HG02759 (cell line): ENCODE measurements at regions not wholly inside any gene's neighbourhood (a gene's known extent, or its start where the extent isn't known, plus 50 kb on each side); places are given as distances from the start of the nearest gene placed in this dataset.
"Not testable (repeated sequence)": the region's sequence is repeated elsewhere in the genome, so short reads cannot be mapped to it uniquely, and the experiment has no call there.

ENCODE experiments used
- ATAC-seq: cut with Tn5 transposase; IDR thresholded peaks from one replicate; pipeline ENCODE4 v1.9.1; 2021; ENCODE audit warnings: mild to moderate bottlenecking, moderate library complexity; ENCODE audit not compliant: unreplicated experiment

DNA sequence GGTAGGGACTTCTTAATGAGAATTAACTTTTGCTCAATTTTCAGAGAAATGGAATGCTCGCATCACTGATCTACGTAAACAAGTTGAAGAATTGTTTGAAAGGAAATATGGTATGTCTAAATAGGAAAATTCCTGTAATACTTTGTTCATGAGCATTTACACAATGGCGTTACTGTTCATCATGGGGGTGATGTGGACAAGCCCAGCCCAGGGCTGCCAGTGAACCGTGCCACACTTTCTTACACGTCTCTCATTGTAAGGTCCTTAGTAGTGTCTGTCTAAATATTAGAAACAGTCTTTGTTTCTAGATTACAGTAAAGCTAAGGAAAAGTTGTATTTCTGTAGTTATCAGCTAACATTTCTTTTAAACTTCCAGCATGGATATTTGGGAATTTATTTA, 91.0 kb upstream of the SPDYE9 start:
- not testable (repeated sequence) for ATAC-seq

DNA sequence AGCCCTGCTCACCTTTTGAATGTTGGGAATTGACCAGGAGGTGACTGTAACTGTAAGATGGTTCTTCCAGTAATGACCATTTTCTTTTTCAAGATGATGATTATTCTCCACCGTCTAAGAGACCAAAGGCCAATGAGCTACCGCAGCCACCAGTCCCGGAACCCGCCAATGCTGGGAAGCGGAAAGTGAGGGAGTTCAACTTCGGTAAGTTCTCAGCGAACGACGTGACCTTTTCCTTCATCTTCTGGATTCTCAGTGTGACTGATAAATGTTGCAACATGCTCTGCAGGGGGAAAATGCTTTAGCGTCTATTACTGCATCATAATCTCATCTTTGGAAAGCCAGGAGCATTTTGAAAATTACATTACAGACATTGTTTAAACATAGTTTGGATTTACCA, 89.5 kb upstream of the SPDYE9 start:
- not testable (repeated sequence) for ATAC-seq

DNA sequence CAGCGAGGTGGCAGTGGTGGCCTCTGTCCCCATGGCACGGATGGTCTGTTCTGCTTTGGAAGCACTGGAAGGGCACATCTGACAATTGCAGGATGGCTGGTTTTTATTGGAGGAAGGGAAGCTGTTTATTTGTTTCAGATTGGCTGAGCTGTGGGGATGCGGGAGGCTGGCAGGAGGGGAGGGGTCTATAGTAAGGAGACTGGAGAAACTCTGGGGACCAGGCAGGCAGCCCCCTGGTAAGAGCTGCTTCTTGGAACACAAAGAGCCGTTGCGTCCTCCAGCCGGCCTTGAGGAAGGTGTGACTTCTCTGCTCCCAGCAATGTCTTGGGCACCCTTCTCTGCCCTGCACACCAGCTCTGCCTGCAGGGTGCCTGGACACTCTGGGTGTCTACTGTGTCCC, 85.1 kb upstream of the SPDYE9 start:
- not testable (repeated sequence) for ATAC-seq

GRCh38 chr7:73170415-73170814, 84.6 kb upstream of the SPDYE9 start:
- ATAC-seq, result not testable (repeated sequence)

GRCh38 chr7:73166152-73166551, 80.3 kb upstream of the SPDYE9 start:
- not testable (repeated sequence) for ATAC-seq

DNA sequence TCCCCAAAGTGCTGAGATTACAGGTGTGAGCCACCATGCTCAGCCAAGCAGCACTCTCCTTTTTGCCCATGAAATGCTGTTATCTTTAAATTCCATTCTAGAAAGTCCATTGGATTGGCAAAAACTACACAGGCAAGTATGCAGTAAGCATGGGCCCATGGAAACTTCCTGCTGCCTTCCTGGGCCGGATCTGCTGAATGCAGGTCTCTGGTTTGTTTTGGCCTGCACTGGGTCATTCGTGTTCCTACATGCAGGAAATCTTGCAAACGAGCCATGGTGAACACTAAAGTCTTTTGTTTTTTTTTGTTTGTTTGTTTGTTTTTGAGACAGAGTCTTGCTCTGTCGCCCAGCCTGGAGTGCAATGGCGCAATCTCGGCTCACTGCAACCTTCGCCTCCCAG, 76.8 kb upstream of the SPDYE9 start:
- not testable (repeated sequence) for ATAC-seq

- ATAC-seq, result not testable (repeated sequence)
Observed at GRCh38 chr7:73161727-73162126, 75.9 kb upstream of the SPDYE9 start.

GRCh38 chr7:73157169-73157661, 71.4 kb upstream of the SPDYE9 start:
- not testable (repeated sequence) for ATAC-seq

DNA sequence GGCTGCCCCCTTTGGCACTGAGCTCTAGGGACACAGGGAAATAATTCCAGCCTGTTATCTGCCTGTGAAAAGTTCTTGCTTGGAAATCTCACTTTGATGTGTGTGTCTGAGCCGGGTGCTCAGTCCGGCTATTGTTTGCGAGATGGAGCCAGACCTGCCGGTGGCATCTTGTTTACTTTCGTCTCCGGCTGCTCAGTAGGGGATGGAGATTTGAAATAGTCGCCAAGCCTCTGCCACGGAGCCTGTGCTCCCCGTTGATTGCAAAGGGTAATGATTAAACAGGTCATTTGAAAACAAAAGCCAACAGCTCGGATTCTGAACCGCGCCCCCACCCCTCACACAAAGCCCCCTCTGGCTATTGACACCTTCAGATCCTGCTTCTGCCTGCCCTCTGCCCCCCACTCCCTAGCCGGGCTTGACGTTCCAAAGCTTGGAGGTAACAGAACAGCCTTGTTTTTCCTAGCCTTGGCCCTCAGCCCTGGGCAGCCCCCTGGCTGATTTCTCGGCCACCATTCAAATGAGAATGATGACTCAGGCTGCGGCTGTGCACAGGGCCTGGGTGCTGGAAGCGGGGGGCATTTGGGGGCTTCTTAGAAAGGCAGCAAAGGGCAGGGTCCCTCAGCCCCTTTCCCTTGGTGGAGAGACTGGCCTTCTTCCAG, 70.8 kb upstream of the SPDYE9 start:
- not testable (repeated sequence) for ATAC-seq

- peak; percentile 94 for ATAC-seq
Observed at GRCh38 chr7:73154586-73155038, 68.8 kb upstream of the SPDYE9 start.

- ATAC-seq, result not testable (repeated sequence)
Observed at GRCh38 chr7:73153921-73154585, 68.2 kb upstream of the SPDYE9 start.

DNA sequence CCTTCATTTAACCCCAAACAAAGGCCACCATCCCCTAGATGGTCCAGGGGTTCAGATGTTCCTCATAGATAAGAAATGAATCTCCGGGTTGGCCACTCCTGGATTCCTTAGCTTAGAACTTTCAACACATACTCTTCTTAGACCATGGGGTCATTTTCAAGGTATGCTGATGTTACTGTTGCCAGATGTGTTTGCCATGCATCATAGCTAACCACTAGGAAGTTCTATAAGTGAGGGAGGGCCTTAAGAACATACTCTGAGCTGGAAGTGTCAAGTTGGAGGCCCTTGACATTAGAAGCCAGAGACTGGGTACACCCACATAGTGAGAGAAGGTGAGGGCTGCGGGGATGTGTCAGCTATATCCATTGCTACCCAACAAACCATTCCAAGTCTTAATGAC, 62.7 kb upstream of the SPDYE9 start:
- not testable (repeated sequence) for ATAC-seq

- ATAC-seq, result not testable (repeated sequence)
Observed at GRCh38 chr7:73147681-73148080, 61.8 kb upstream of the SPDYE9 start.

DNA sequence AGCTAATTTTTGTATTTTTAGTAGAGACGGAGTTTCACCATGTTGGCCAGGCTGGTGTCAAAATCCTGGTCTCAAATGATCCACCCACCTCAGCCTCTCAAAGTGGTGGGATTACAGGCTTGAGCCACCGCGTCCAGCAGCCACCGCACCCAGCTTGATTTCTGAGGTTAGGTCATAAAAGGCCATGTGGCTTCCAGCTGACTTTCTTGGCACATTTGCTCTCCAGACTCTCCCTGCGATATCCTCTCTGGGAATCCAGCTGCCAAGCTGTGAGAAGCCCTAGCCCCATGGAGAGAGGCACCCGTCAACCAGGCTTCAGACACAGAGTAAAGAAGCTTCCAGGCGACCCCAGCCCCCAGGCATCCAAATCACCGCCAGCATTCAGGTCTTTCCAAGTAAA, 58.2 kb upstream of the SPDYE9 start:
- not testable (repeated sequence) for ATAC-seq

GRCh38 chr7:73137922-73138321, 52.1 kb upstream of the SPDYE9 start:
- ATAC-seq, result not testable (repeated sequence)
